HCT116 (cell line): ENCODE measurements at regions not wholly inside any gene's neighbourhood (a gene's known extent, or its start where the extent isn't known, plus 50 kb on each side); places are given as distances from the start of the nearest gene placed in this dataset.

Source experiments
- ATAC-seq: fragments of 200-7000 bp; cut with Tn5 transposase; 2 replicates; pipeline ENCODE4 v1.9.1; 2020; ENCODE audit warnings: mild to moderate bottlenecking, moderate library complexity
- BruUV-seq: library from RNA; stranded (reverse); fragments of 400-500 nt; replicated peaks from 2 replicates; lab custom pipeline; 2021; lab: Mats Ljungman, UMichigan
- CTCF ChIA-PET: fragments of 300-600 bp; sonication (Branson Sonifier 250); formaldehyde crosslinking; loops from one replicate; lab custom pipeline; 2021; ENCODE audit warnings: antibody characterized with exemption; lab: Charles Lee
- POLR2A ChIA-PET: fragments of 300-600, 350-600 bp; sonication (Branson Sonifier 250); formaldehyde crosslinking; loops from one replicate; lab custom pipeline; 2021; ENCODE audit warnings: antibody characterized with exemption; lab: Charles Lee
- RAD21 ChIA-PET, 2 experiments: fragments of 300-600 bp; sonication (Branson Sonifier 250); formaldehyde crosslinking; loops; one replicate each; lab custom pipeline; 2023; ENCODE audit warnings: low total read pairs in 2 of 2; ENCODE audit not compliant: uncharacterized antibody in 2 of 2, unreplicated experiment in 2 of 2, low non-redundant PET in 1 of 2; lab: Charles Lee
- DNase-seq: peaks from one replicate; pipeline ENCODE4 v3.0.0-alpha.2; 2010; ENCODE audit warnings: low read depth, low spot score
- H2AFZ ChIP-seq: fragments of 200-600 bp; shearing (Covaris generic), sonication (generic); 2 replicates; pipeline ENCODE4 v1.6.1; 2017; ENCODE audit warnings: low read depth, mixed run types, mixed read lengths, antibody characterized with exemption, low read length; ENCODE audit not compliant: poor library complexity, severe bottlenecking
- H3K27ac ChIP-seq: 2 replicates; pipeline ENCODE4 v1.5.1; 2012; ENCODE audit warnings: low read depth, low read length
- H3K27me3 ChIP-seq: fragments of 200-600 bp; sonication (generic); 2 replicates; pipeline ENCODE4 v1.6.1; 2016; ENCODE audit warnings: mixed run types, low read length, mixed read lengths; ENCODE audit not compliant: insufficient read depth
- H3K36me3 ChIP-seq, 2 experiments: fragments of 200-500 bp in 1 of 2; fragments of 200-600 bp in 1 of 2; sonication (Bioruptor generic) in 1 of 2; sonication (generic) in 1 of 2; 2 replicates each; pipeline versions ENCODE4 v1.5.1 to v1.6.1; 2014 to 2016; ENCODE audit warnings: low read length in 2 of 2, inconsistent platforms in 1 of 2, mixed read lengths in 1 of 2, mixed run types in 1 of 2; ENCODE audit not compliant: insufficient read depth in 2 of 2, control insufficient read depth in 1 of 2
- H3K4me1 ChIP-seq, 2 experiments: fragments of 200-600 bp in 1 of 2; sonication (generic) in 1 of 2; 2 replicates each; pipeline versions ENCODE4 v1.5.1 to v1.6.1; 2012 to 2017; ENCODE audit warnings: low read length in 2 of 2, inconsistent platforms in 1 of 2, mild to moderate bottlenecking in 1 of 2, mixed read lengths in 1 of 2, mixed run types in 1 of 2, moderate library complexity in 1 of 2; ENCODE audit not compliant: insufficient read depth in 2 of 2, control insufficient read depth in 1 of 2
- H3K4me2 ChIP-seq: fragments of 200-600 bp; sonication (generic); 2 replicates; pipeline ENCODE4 v1.6.1; 2017; ENCODE audit warnings: mixed run types, low read length, mixed read lengths
- H3K4me3 ChIP-seq, 2 experiments: fragments of 200-600 bp in 1 of 2; sonication (generic) in 1 of 2; replicated peaks in 1 of 2; 2 replicates each; pipeline ENCODE4 v1.5.1; 2011 to 2016; ENCODE audit warnings: low read length in 2 of 2, control low read depth in 1 of 2, low read depth in 1 of 2, mild to moderate bottlenecking in 1 of 2, mixed read lengths in 1 of 2, mixed run types in 1 of 2
- H3K79me2 ChIP-seq: fragments of 200-600 bp; sonication (generic); 2 replicates; pipeline ENCODE4 v1.6.1; 2017; ENCODE audit warnings: mild to moderate bottlenecking, mixed run types, low read length, moderate library complexity, mixed read lengths; ENCODE audit not compliant: insufficient read depth
- H3K9ac ChIP-seq: fragments of 200-600 bp; sonication (generic); 2 replicates; pipeline ENCODE4 v1.6.1; 2016; ENCODE audit warnings: low read length, mixed read lengths
- H3K9me2 ChIP-seq: fragments of 200-600 bp; sonication (generic), shearing (Covaris generic); 2 replicates; pipeline ENCODE4 v1.6.1; 2017; ENCODE audit warnings: mixed run types, mild to moderate bottlenecking, moderate library complexity; ENCODE audit not compliant: insufficient read depth
- H3K9me3 ChIP-seq, 2 experiments: fragments of 200-500 bp in 1 of 2; fragments of 200-600 bp in 1 of 2; sonication (Bioruptor generic) in 1 of 2; sonication (generic) in 1 of 2; 2 replicates each; pipeline ENCODE4 v1.6.1; 2014 to 2017; ENCODE audit warnings: low read length in 2 of 2, mixed read lengths in 2 of 2, inconsistent platforms in 1 of 2, low read depth in 1 of 2, mild to moderate bottlenecking in 1 of 2, mixed run types in 1 of 2, moderate library complexity in 1 of 2; ENCODE audit not compliant: control insufficient read depth in 1 of 2, insufficient read depth in 1 of 2
- H4K20me1 ChIP-seq: fragments of 200-600 bp; sonication (generic), shearing (Covaris generic); 2 replicates; pipeline ENCODE4 v1.6.1; 2017; ENCODE audit warnings: mixed run types, mild to moderate bottlenecking, moderate library complexity; ENCODE audit not compliant: insufficient read depth
- ATF3 ChIP-seq: IDR thresholded peaks from 2 replicates; pipeline ENCODE4 v1.6.1; 2012
- CBX3 ChIP-seq: IDR thresholded peaks from 2 replicates; pipeline ENCODE4 v1.6.1; 2012; ENCODE audit warnings: low read depth
- CEBPB ChIP-seq: IDR thresholded peaks from 2 replicates; pipeline ENCODE4 v1.6.1; 2012; ENCODE audit warnings: low read depth
- CTCF ChIP-seq, 3 experiments: fragments of 200-600 bp in 1 of 3; sonication (generic) in 1 of 3; IDR thresholded peaks in 2 of 3; conservative IDR thresholded peaks in 1 of 3; 2 replicates each; pipeline ENCODE4 v1.5.1; 2012 to 2017; ENCODE audit warnings: low read depth in 2 of 3, low read length in 2 of 3, antibody characterized with exemption in 1 of 3, borderline replicate concordance in 1 of 3, control low read depth in 1 of 3, mild to moderate bottlenecking in 1 of 3, mixed read lengths in 1 of 3, mixed run types in 1 of 3, moderate library complexity in 1 of 3; ENCODE audit not compliant: insufficient read depth in 1 of 3
- EGR1 ChIP-seq: IDR thresholded peaks from 2 replicates; pipeline ENCODE4 v1.6.1; 2012; ENCODE audit warnings: low read depth
- ELF1 ChIP-seq: IDR thresholded peaks from 2 replicates; pipeline ENCODE4 v1.6.1; 2012; ENCODE audit warnings: low read depth, borderline replicate concordance
- EZH2 ChIP-seq: fragments of 200-600 bp; sonication (generic); IDR thresholded peaks from 2 replicates; pipeline ENCODE4 v1.6.1; 2017; ENCODE audit warnings: antibody characterized with exemption, mixed run types
- EZH2phosphoT487 ChIP-seq: fragments of 200-600 bp; IDR thresholded peaks from 2 replicates; pipeline ENCODE4 v1.6.1; 2018; ENCODE audit warnings: antibody characterized with exemption, borderline replicate concordance
- JUND ChIP-seq: IDR thresholded peaks from 2 replicates; pipeline ENCODE4 v1.6.1; 2012
- MAX ChIP-seq: IDR thresholded peaks from 2 replicates; pipeline ENCODE4 v1.6.1; 2012
- POLR2AphosphoS5 ChIP-seq: IDR thresholded peaks from 2 replicates; pipeline ENCODE4 v1.6.1; 2011; ENCODE audit warnings: mild to moderate bottlenecking, low read depth, low read length, moderate library complexity
- RAD21 ChIP-seq: IDR thresholded peaks from 2 replicates; pipeline ENCODE4 v1.6.1; 2012; ENCODE audit warnings: low read depth, mild to moderate bottlenecking
- REST ChIP-seq: IDR thresholded peaks from 2 replicates; pipeline ENCODE4 v1.6.1; 2012; ENCODE audit warnings: low read depth
- SIN3A ChIP-seq: IDR thresholded peaks from 2 replicates; pipeline ENCODE4 v1.6.1; 2012; ENCODE audit warnings: low read depth
- SP1 ChIP-seq: IDR thresholded peaks from 2 replicates; pipeline ENCODE4 v1.6.1; 2012; ENCODE audit warnings: low read depth
- SRF ChIP-seq: IDR thresholded peaks from 2 replicates; pipeline ENCODE4 v1.6.1; 2012; ENCODE audit warnings: low read depth
- TCF7L2 ChIP-seq: IDR thresholded peaks from 2 replicates; pipeline ENCODE4 v1.7.0; 2011; ENCODE audit warnings: borderline replicate concordance, inconsistent platforms; ENCODE audit not compliant: insufficient read depth, insufficient read length; ENCODE audit errors: extremely low read depth
- YY1 ChIP-seq: IDR thresholded peaks from 2 replicates; pipeline ENCODE4 v1.6.1; 2011; ENCODE audit warnings: low read length, low read depth, moderate library complexity, mild to moderate bottlenecking; ENCODE audit not compliant: insufficient replicate concordance; ENCODE audit errors: extremely low read depth
- ZFX ChIP-seq: fragments of 450-650 bp; IDR thresholded peaks from 2 replicates; pipeline ENCODE4 v1.6.1; 2017
- ZNF274 ChIP-seq: fragments of 200-500 bp; sonication (Bioruptor generic); IDR thresholded peaks from 2 replicates; pipeline ENCODE4 v1.6.1; 2014; ENCODE audit warnings: mild to moderate bottlenecking, low read depth, low read length, inconsistent platforms
- intact Hi-C: fragments of 100-400 bp; cut with micrococcal nuclease; formaldehyde crosslinking; loops from 2 replicates; pipeline ENCODE4 v1.10.0; 2022

- Histone ChIP-seq H4K20me1 (no peaks in the 10 kb centered on the region), H3K27me3 (no peaks in the 10 kb centered on the region), H3K79me2 (no peaks in the 10 kb centered on the region), H2AFZ (no peak overlapping the region), H3K9me3 (no peaks in the 10 kb centered on the region), H3K36me3 (no peaks in the 10 kb centered on the region), H3K4me1 (no peaks in the 10 kb centered on the region), H3K9ac (no peak overlapping the region), H3K27ac (no peak overlapping the region), H3K4me2 (no peak overlapping the region), H3K4me3 (no peak overlapping the region), H3K9me2 (no peaks in the 10 kb centered on the region; the same call in 1 of the 2 replicates)
- no TSS peak for BruUV-seq
- intact Hi-C loops, result no loop called here
- CTCF ChIA-PET, result no interaction called here
- RAD21 ChIA-PET, result no interaction called here
- DNase-seq, result no peak
- POLR2A ChIA-PET, result no interaction called here
- ATAC-seq, result no peak
- TF ChIP-seq RAD21 (no peak), MAX (no peak), CEBPB (no peak), REST (no peak), SP1 (no peak), ZFX (no peak), ZNF274 (no peak), ELF1 (no peak), CBX3 (no peak), EZH2 (no peak), YY1 (no peak), SIN3A (no peak), CTCF (IDR thresholded peaks at IDR 0.05 in 2 of 3, conservative IDR thresholded peaks at IDR 0.05 in 1 of 3; ENCODE audit: borderline replicate concordance in 1 of 3, insufficient read depth in 1 of 3, low read depth in 2 of 3, low read length in 2 of 3) (no peak), SRF (no peak), EZH2phosphoT487 (no peak), POLR2AphosphoS5 (no peak), TCF7L2 (no peak), EGR1 (no peak), ATF3 (no peak), JUND (no peak)
Measured at GRCh38 chr9:110041452-110041851, 166.5 kb downstream of the C9orf152 start.
